ENCODE measurements at regions not wholly inside any gene's neighbourhood (a gene's known extent, or its start where the extent isn't known, plus 50 kb on each side); places are given as distances from the start of the nearest gene placed in this dataset.

GRCh38 chr6:139977887-139978332 is 603.5 kb upstream of the CITED2 start:
- no peaks in the 10 kb centered on the region for H3K36me3 ChIP-seq (ENCODE audit: control insufficient read depth, insufficient read depth, low read length)
- no peak overlapping the region for H3K27ac ChIP-seq (ENCODE audit: insufficient read depth, low read length, poor library complexity, severe bottlenecking)
- no peaks in the 10 kb centered on the region for H3K27me3 ChIP-seq (replicated peaks; ENCODE audit: control insufficient read depth, insufficient read depth, low read length, poor library complexity, severe bottlenecking)
- no peak overlapping the region for H3K4me3 ChIP-seq (ENCODE audit: insufficient read depth, low read depth, low read length, poor library complexity, severe bottlenecking)
- no peaks in the 10 kb centered on the region for H3K4me1 ChIP-seq (ENCODE audit: control insufficient read depth, insufficient read depth, low read length, poor library complexity, severe bottlenecking)
- DNase-seq, result no peak
- H3K9me3 ChIP-seq (ENCODE audit: control insufficient read depth, low read length), result no peaks in the 10 kb centered on the region

GRCh38 chr6:139973669-139974344 is 599.4 kb upstream of the CITED2 start:
- DNase-seq, result no peak
- no peak overlapping the region for H3K27ac ChIP-seq (ENCODE audit: insufficient read depth, low read length, poor library complexity, severe bottlenecking)
- H3K4me3 ChIP-seq (ENCODE audit: insufficient read depth, low read depth, low read length, poor library complexity, severe bottlenecking), result no peak overlapping the region
- H3K36me3 ChIP-seq (ENCODE audit: control insufficient read depth, insufficient read depth, low read length), result no peaks in the 10 kb centered on the region
- no peaks in the 10 kb centered on the region for H3K9me3 ChIP-seq (ENCODE audit: control insufficient read depth, low read length)
- no peaks in the 10 kb centered on the region for H3K4me1 ChIP-seq (ENCODE audit: control insufficient read depth, insufficient read depth, low read length, poor library complexity, severe bottlenecking)
- H3K27me3 ChIP-seq (replicated peaks; ENCODE audit: control insufficient read depth, insufficient read depth, low read length, poor library complexity, severe bottlenecking), result no peaks in the 10 kb centered on the region

- no peaks in the 10 kb centered on the region for H3K4me1 ChIP-seq (ENCODE audit: control insufficient read depth, insufficient read depth, low read length, poor library complexity, severe bottlenecking)
- DNase-seq, result no peak
- no peak overlapping the region for H3K4me3 ChIP-seq (ENCODE audit: insufficient read depth, low read depth, low read length, poor library complexity, severe bottlenecking)
- no peaks in the 10 kb centered on the region for H3K9me3 ChIP-seq (ENCODE audit: control insufficient read depth, low read length)
- no peaks in the 10 kb centered on the region for H3K36me3 ChIP-seq (ENCODE audit: control insufficient read depth, insufficient read depth, low read length)
- H3K27me3 ChIP-seq (replicated peaks; ENCODE audit: control insufficient read depth, insufficient read depth, low read length, poor library complexity, severe bottlenecking), result no peaks in the 10 kb centered on the region
- H3K27ac ChIP-seq (ENCODE audit: insufficient read depth, low read length, poor library complexity, severe bottlenecking), result no peak overlapping the region
Observed at GRCh38 chr6:139972116-139972515, 597.7 kb upstream of the CITED2 start.

- no peak overlapping the region for H3K27ac ChIP-seq (ENCODE audit: insufficient read depth, low read length, poor library complexity, severe bottlenecking)
Observed at GRCh38 chr6:139970591-139970991, 596.1 kb upstream of the CITED2 start.

GRCh38 chr6:139967497-139967896 is 593.0 kb upstream of the CITED2 start:
- Histone ChIP-seq H3K4me3 (ENCODE audit: insufficient read depth, low read depth, low read length, poor library complexity, severe bottlenecking) (no peak overlapping the region), H3K27me3 (replicated peaks; ENCODE audit: control insufficient read depth, insufficient read depth, low read length, poor library complexity, severe bottlenecking) (no peaks in the 10 kb centered on the region), H3K4me1 (ENCODE audit: control insufficient read depth, insufficient read depth, low read length, poor library complexity, severe bottlenecking) (no peaks in the 10 kb centered on the region), H3K36me3 (ENCODE audit: control insufficient read depth, insufficient read depth, low read length) (no peaks in the 10 kb centered on the region), H3K27ac (ENCODE audit: insufficient read depth, low read length, poor library complexity, severe bottlenecking) (no peak overlapping the region), H3K9me3 (ENCODE audit: control insufficient read depth, low read length) (no peaks in the 10 kb centered on the region)
- DNase-seq, result no peak

More at GRCh38 chr6:139970591-139970991, 596.1 kb upstream of the CITED2 start:
- Histone ChIP-seq H3K4me3 (ENCODE audit: insufficient read depth, low read depth, low read length, poor library complexity, severe bottlenecking) (no peak overlapping the region), H3K9me3 (ENCODE audit: control insufficient read depth, low read length) (no peaks in the 10 kb centered on the region), H3K36me3 (ENCODE audit: control insufficient read depth, insufficient read depth, low read length) (no peaks in the 10 kb centered on the region), H3K4me1 (ENCODE audit: control insufficient read depth, insufficient read depth, low read length, poor library complexity, severe bottlenecking) (no peaks in the 10 kb centered on the region), H3K27me3 (replicated peaks; ENCODE audit: control insufficient read depth, insufficient read depth, low read length, poor library complexity, severe bottlenecking) (no peaks in the 10 kb centered on the region)
- no peak for DNase-seq

GRCh38 chr6:139965393-139965792 is 590.9 kb upstream of the CITED2 start:
- H3K27ac ChIP-seq (ENCODE audit: insufficient read depth, low read length, poor library complexity, severe bottlenecking), result no peak overlapping the region
- no peak overlapping the region for H3K4me3 ChIP-seq (ENCODE audit: insufficient read depth, low read depth, low read length, poor library complexity, severe bottlenecking)
- H3K36me3 ChIP-seq (ENCODE audit: control insufficient read depth, insufficient read depth, low read length), result no peaks in the 10 kb centered on the region
- DNase-seq, result no peak
- no peaks in the 10 kb centered on the region for H3K9me3 ChIP-seq (ENCODE audit: control insufficient read depth, low read length)
- H3K27me3 ChIP-seq (replicated peaks; ENCODE audit: control insufficient read depth, insufficient read depth, low read length, poor library complexity, severe bottlenecking), result no peaks in the 10 kb centered on the region
- no peaks in the 10 kb centered on the region for H3K4me1 ChIP-seq (ENCODE audit: control insufficient read depth, insufficient read depth, low read length, poor library complexity, severe bottlenecking)

- Histone ChIP-seq H3K27ac (ENCODE audit: insufficient read depth, low read length, poor library complexity, severe bottlenecking) (no peak overlapping the region), H3K27me3 (replicated peaks; ENCODE audit: control insufficient read depth, insufficient read depth, low read length, poor library complexity, severe bottlenecking) (no peaks in the 10 kb centered on the region), H3K36me3 (ENCODE audit: control insufficient read depth, insufficient read depth, low read length) (no peaks in the 10 kb centered on the region), H3K4me1 (ENCODE audit: control insufficient read depth, insufficient read depth, low read length, poor library complexity, severe bottlenecking) (no peaks in the 10 kb centered on the region), H3K9me3 (ENCODE audit: control insufficient read depth, low read length) (no peaks in the 10 kb centered on the region), H3K4me3 (ENCODE audit: insufficient read depth, low read depth, low read length, poor library complexity, severe bottlenecking) (no peak overlapping the region)
- no peak for DNase-seq
Observed at GRCh38 chr6:139964737-139965136, 590.3 kb upstream of the CITED2 start.

- H3K4me3 ChIP-seq (ENCODE audit: insufficient read depth, low read depth, low read length, poor library complexity, severe bottlenecking), result no peak overlapping the region
- no peaks in the 10 kb centered on the region for H3K27me3 ChIP-seq (replicated peaks; ENCODE audit: control insufficient read depth, insufficient read depth, low read length, poor library complexity, severe bottlenecking)
Observed at GRCh38 chr6:139962654-139963347, 588.4 kb upstream of the CITED2 start.

GRCh38 chr6:139961190-139961589 is 586.7 kb upstream of the CITED2 start:
- Histone ChIP-seq H3K27me3 (replicated peaks; ENCODE audit: control insufficient read depth, insufficient read depth, low read length, poor library complexity, severe bottlenecking) (no peaks in the 10 kb centered on the region), H3K9me3 (ENCODE audit: control insufficient read depth, low read length) (no peaks in the 10 kb centered on the region), H3K4me3 (ENCODE audit: insufficient read depth, low read depth, low read length, poor library complexity, severe bottlenecking) (no peak overlapping the region), H3K27ac (ENCODE audit: insufficient read depth, low read length, poor library complexity, severe bottlenecking) (no peak overlapping the region), H3K36me3 (ENCODE audit: control insufficient read depth, insufficient read depth, low read length) (no peaks in the 10 kb centered on the region), H3K4me1 (ENCODE audit: control insufficient read depth, insufficient read depth, low read length, poor library complexity, severe bottlenecking) (no peaks in the 10 kb centered on the region)
- DNase-seq, result no peak

More at GRCh38 chr6:139962654-139963347, 588.4 kb upstream of the CITED2 start:
- no peaks in the 10 kb centered on the region for H3K36me3 ChIP-seq (ENCODE audit: control insufficient read depth, insufficient read depth, low read length)
- H3K4me1 ChIP-seq (ENCODE audit: control insufficient read depth, insufficient read depth, low read length, poor library complexity, severe bottlenecking), result no peaks in the 10 kb centered on the region
- H3K9me3 ChIP-seq (ENCODE audit: control insufficient read depth, low read length), result no peaks in the 10 kb centered on the region
- H3K27ac ChIP-seq (ENCODE audit: insufficient read depth, low read length, poor library complexity, severe bottlenecking), result no peak overlapping the region
- DNase-seq, result no peak

- Histone ChIP-seq H3K36me3 (ENCODE audit: control insufficient read depth, insufficient read depth, low read length) (no peaks in the 10 kb centered on the region), H3K27ac (ENCODE audit: insufficient read depth, low read length, poor library complexity, severe bottlenecking) (no peak overlapping the region), H3K27me3 (replicated peaks; ENCODE audit: control insufficient read depth, insufficient read depth, low read length, poor library complexity, severe bottlenecking) (no peaks in the 10 kb centered on the region), H3K9me3 (ENCODE audit: control insufficient read depth, low read length) (no peaks in the 10 kb centered on the region), H3K4me1 (ENCODE audit: control insufficient read depth, insufficient read depth, low read length, poor library complexity, severe bottlenecking) (no peaks in the 10 kb centered on the region), H3K4me3 (ENCODE audit: insufficient read depth, low read depth, low read length, poor library complexity, severe bottlenecking) (no peak overlapping the region)
- DNase-seq, result no peak
Observed at GRCh38 chr6:139960671-139961070, 586.2 kb upstream of the CITED2 start.

Measured in effector memory CD4-positive, alpha-beta T cell (primary cell).